NCI-H1930 (cell line): ENCODE measurements at regions not wholly inside any gene's neighbourhood (a gene's known extent, or its start where the extent isn't known, plus 50 kb on each side); places are given as distances from the start of the nearest gene placed in this dataset.
"Not testable (repeated sequence)": the region's sequence is repeated elsewhere in the genome, so short reads cannot be mapped to it uniquely, and the experiment has no call there.

Experiments
- DNase-seq, 2 experiments: peaks; one replicate each; lab custom pipeline; 2025; lab: John Stamatoyannopoulos, UW

GRCh38 chr12:131312793-131313545 is 359.3 kb downstream of the ADGRD1 start:
- no peak for DNase-seq

GRCh38 chr12:131313635-131314034 is 359.9 kb downstream of the ADGRD1 start:
- DNase-seq, result no peak

- no peak for DNase-seq
These were observed 360.9 kb downstream of the ADGRD1 start for GRCh38 chr12:131314524-131315090.

GRCh38 chr12:131315601-131316000 is 361.9 kb downstream of the ADGRD1 start:
- no peak for DNase-seq

GRCh38 chr12:131316388-131316787 is 362.7 kb downstream of the ADGRD1 start:
- no peak for DNase-seq

GRCh38 chr12:131318045-131318685 is 364.5 kb downstream of the ADGRD1 start:
- no peak for DNase-seq

- no peak for DNase-seq
These were observed 368.3 kb downstream of the ADGRD1 start for GRCh38 chr12:131321988-131322387.

GRCh38 chr12:131322460-131322859 is 368.8 kb downstream of the ADGRD1 start:
- DNase-seq, result not testable (repeated sequence)

GRCh38 chr12:131323879-131324278 is 370.2 kb downstream of the ADGRD1 start:
- DNase-seq, result no peak

- no peak for DNase-seq
These were observed 374.1 kb downstream of the ADGRD1 start for GRCh38 chr12:131327521-131328488.

GRCh38 chr12:131328861-131329845 is 375.4 kb downstream of the ADGRD1 start:
- DNase-seq, result not testable (repeated sequence)

GRCh38 chr12:131330106-131330815 is 376.6 kb downstream of the ADGRD1 start:
- DNase-seq, result no peak

- no peak for DNase-seq
These were observed 377.5 kb downstream of the ADGRD1 start for GRCh38 chr12:131331148-131331750.

- no peak for DNase-seq
These were observed 378.5 kb downstream of the ADGRD1 start for GRCh38 chr12:131332224-131332623.

- no peak for DNase-seq
These were observed 377.8 kb upstream of the SFSWAP start for GRCh38 chr12:131333136-131333535.

GRCh38 chr12:131333621-131334440 is 377.1 kb upstream of the SFSWAP start:
- DNase-seq, result no peak

GRCh38 chr12:131334835-131335234 is 376.1 kb upstream of the SFSWAP start:
- DNase-seq, result no peak

GRCh38 chr12:131335456-131335855 is 375.4 kb upstream of the SFSWAP start:
- no peak for DNase-seq

- DNase-seq, result not testable (repeated sequence)
These were observed 373.0 kb upstream of the SFSWAP start for GRCh38 chr12:131337861-131338260.
